Pancreas (tissue), 10 donors: ENCODE measurements at regions not wholly inside any gene's neighbourhood (a gene's known extent, or its start where the extent isn't known, plus 50 kb on each side); places are given as distances from the start of the nearest gene placed in this dataset.

Source experiments
- ATAC-seq, 4 donors: fragments of 200-7000 bp; cut with Tn5 transposase; one replicate each; pipeline versions ENCODE4 v1.8.0 to v1.9.1; 2020; ENCODE audit warnings: mild to moderate bottlenecking in 4 of 4, moderate library complexity in 4 of 4
- DNase-seq, 6 donors: peaks; one replicate each; pipeline ENCODE4 v3.0.0-alpha.2; 2020
- FAIRE-seq: peaks from 2 replicates; lab custom pipeline; 2012; peaks lifted over from hg19 to GRCh38; lab: Jason Lieb, UNC
- H3K27ac ChIP-seq, 4 donors: fragments of 200-600 bp; sonication (generic); 1 replicate in 3 of 4; 2 replicates in 1 of 4; pipeline versions ENCODE4 v1.5.0 to v1.8.0; 2020
- H3K27me3 ChIP-seq, 4 donors: fragments of 200-600 bp; one replicate each; pipeline ENCODE4 v1.8.0; 2021
- H3K36me3 ChIP-seq, 3 donors: fragments of 200-600 bp; sonication (generic) in 1 of 3; one replicate each; pipeline versions ENCODE4 v1.5.0 to v1.8.0; 2020 to 2021
- H3K4me1 ChIP-seq, 3 donors: fragments of 200-600 bp; one replicate each; pipeline ENCODE4 v1.8.0; 2021
- H3K4me3 ChIP-seq, 4 donors: fragments of 200-600 bp; sonication (generic) in 2 of 4; one replicate each; pipeline versions ENCODE4 v1.5.0 to v1.8.0; 2020 to 2021
- H3K9me3 ChIP-seq, 4 donors: fragments of 200-600 bp; one replicate each; pipeline ENCODE4 v1.8.0; 2021
- CTCF ChIP-seq, 4 donors: fragments of 200-600 bp; sonication (generic) in 3 of 4; IDR thresholded peaks; one replicate each; pipeline versions ENCODE4 v1.5.0 to v1.8.0; 2021; ENCODE audit warnings: antibody characterized with exemption in 4 of 4
- WGBS, 2 donors: extraction: QIAGEN DNeasy Blood & Tissue Kit; methylation state at CpG; one replicate each; pipeline ENCODE4 v1.1.7; 2013; 5-methylcytosine and 5-hydroxymethylcytosine counted together
- intact Hi-C, 3 donors: fragments of 100-400 bp; cut with DNase I; formaldehyde crosslinking; loops; one replicate each; pipeline versions ENCODE4 v1.11.1 to v1.14.2; 2022
- donor health status: healthy with polysubstance abuse.
- donor health status: DM: no; HTN: no; CAD: no; lungs with moderate emphysema.
- donor health status: DM: no; HTN: no; CAD: no.
- donor health status: control.
- donor health status: control.
- donor health status: Bipolar disorder and iron deficiency.
- donor health status: DM: yes; HTN: yes; CAD: no.
- donor health status: DM: no; HTN: no; CAD: no.
- donor health status: DM: no; HTN: no; CAD: no.
- donor health status: DM: yes; HTN: yes; CAD: no.

- Histone ChIP-seq H3K27me3 (no peaks in the 10 kb centered on the region), H3K4me3 (no peak overlapping the region), H3K27ac (no peak overlapping the region), H3K4me1 (no peaks in the 10 kb centered on the region), H3K9me3 (no peaks in the 10 kb centered on the region), H3K36me3 (no peaks in the 10 kb centered on the region)
- DNase-seq (no peak), ATAC-seq (no peak), FAIRE-seq (no peak)
- WGBS, 2 donors, result 81 to 83% methylated on average over 5 of the region's 5 CpGs
- intact Hi-C loops, result no loop called here
- TF ChIP-seq CTCF (IDR thresholded peaks at IDR 0.05), result no peak
Measured at GRCh38 chr13:106987427-106987785, 419.5 kb upstream of the ARGLU1 start.

- H3K4me1 ChIP-seq, result no peaks in the 10 kb centered on the region
- H3K27me3 ChIP-seq, result no peaks in the 10 kb centered on the region
- H3K36me3 ChIP-seq, result no peaks in the 10 kb centered on the region
- WGBS, 2 donors, result 63 to 73% methylated on average over 10 of the region's 10 CpGs
- ATAC-seq (no peak), DNase-seq (no peak), FAIRE-seq (no peak)
- no peak for TF ChIP-seq CTCF (IDR thresholded peaks at IDR 0.05)
- intact Hi-C loops, result no loop called here
- H3K4me3 ChIP-seq, result no peak overlapping the region
- H3K27ac ChIP-seq, result no peak overlapping the region
- H3K9me3 ChIP-seq, result no peaks in the 10 kb centered on the region
Measured at GRCh38 chr13:106986687-106987426, 418.9 kb upstream of the ARGLU1 start.

GRCh38 chr13:106986033-106986484, 418.1 kb upstream of the ARGLU1 start:
- H3K4me3 ChIP-seq, result no peak overlapping the region
- FAIRE-seq (no peak), DNase-seq (no peak), ATAC-seq (no peak)
- WGBS, 2 donors, result 66 to 70% methylated on average over 7 of the region's 7 CpGs
- H3K36me3 ChIP-seq, result no peaks in the 10 kb centered on the region
- no peak for TF ChIP-seq CTCF (IDR thresholded peaks at IDR 0.05)
- intact Hi-C loops, result no loop called here
- no peaks in the 10 kb centered on the region for H3K9me3 ChIP-seq
- no peaks in the 10 kb centered on the region for H3K27me3 ChIP-seq
- no peaks in the 10 kb centered on the region for H3K4me1 ChIP-seq
- no peak overlapping the region for H3K27ac ChIP-seq

GRCh38 chr13:106985481-106985880, 417.5 kb upstream of the ARGLU1 start:
- Histone ChIP-seq H3K36me3 (no peaks in the 10 kb centered on the region), H3K27me3 (no peaks in the 10 kb centered on the region), H3K27ac (no peak overlapping the region), H3K4me3 (no peak overlapping the region), H3K4me1 (no peaks in the 10 kb centered on the region), H3K9me3 (no peaks in the 10 kb centered on the region)
- WGBS, 2 donors, result 67 to 86% methylated on average over 3 of the region's 3 CpGs
- intact Hi-C loops, result no loop called here
- no peak for ATAC-seq
- no peak for DNase-seq
- FAIRE-seq, result no peak
- no peak for TF ChIP-seq CTCF (IDR thresholded peaks at IDR 0.05)

- DNase-seq, result no peak
- Histone ChIP-seq H3K4me3 (no peak overlapping the region), H3K9me3 (no peaks in the 10 kb centered on the region), H3K36me3 (no peaks in the 10 kb centered on the region), H3K27ac (no peak overlapping the region), H3K4me1 (no peaks in the 10 kb centered on the region), H3K27me3 (no peaks in the 10 kb centered on the region)
- no peak for FAIRE-seq
- ATAC-seq, result no peak
- intact Hi-C loops, result no loop called here
- 74 to 88% methylated on average over 2 of the region's 2 CpGs for WGBS, 2 donors
- no peak for TF ChIP-seq CTCF (IDR thresholded peaks at IDR 0.05)
Measured at GRCh38 chr13:106981051-106981450, 413.1 kb upstream of the ARGLU1 start.
